IMR-90 (cell line): ENCODE measurements at regions not wholly inside any gene's neighbourhood (a gene's known extent, or its start where the extent isn't known, plus 50 kb on each side); places are given as distances from the start of the nearest gene placed in this dataset.

Source experiments
- BHLHE40 ChIP-seq: fragments of 150-350 bp; IDR thresholded peaks from 2 replicates; pipeline ENCODE4 v1.6.1; 2016; ENCODE audit warnings: mild to moderate bottlenecking, low read depth, low read length
- CEBPB ChIP-seq: IDR thresholded peaks from 2 replicates; pipeline ENCODE4 v1.6.1; 2012; ENCODE audit warnings: low read depth, low read length, improper control_type of control experiment
- CHD1 ChIP-seq: IDR thresholded peaks from 2 replicates; pipeline ENCODE4 v1.6.1; 2012; ENCODE audit warnings: low read depth, low read length, improper control_type of control experiment
- CTCF ChIP-seq: conservative IDR thresholded peaks from 2 replicates; pipeline ENCODE4 v1.5.1; 2012; ENCODE audit warnings: mild to moderate bottlenecking, low read depth, low read length, improper control_type of control experiment
- MAZ ChIP-seq: IDR thresholded peaks from 2 replicates; pipeline ENCODE4 v1.6.1; 2012; ENCODE audit warnings: low read depth, mild to moderate bottlenecking, low read length, improper control_type of control experiment, moderate library complexity, borderline replicate concordance
- MXI1 ChIP-seq: IDR thresholded peaks from 2 replicates; pipeline ENCODE4 v1.6.1; 2012; ENCODE audit warnings: low read depth, mild to moderate bottlenecking, low read length, moderate library complexity, borderline replicate concordance
- POLR2A ChIP-seq: IDR thresholded peaks from 2 replicates; pipeline ENCODE4 v1.6.1; 2012; ENCODE audit warnings: mild to moderate bottlenecking, low read depth, low read length
- RAD21 ChIP-seq: IDR thresholded peaks from 2 replicates; pipeline ENCODE4 v1.6.1; 2012; ENCODE audit warnings: low read length, improper control_type of control experiment
- RCOR1 ChIP-seq: IDR thresholded peaks from 2 replicates; pipeline ENCODE4 v1.6.1; 2012; ENCODE audit warnings: mild to moderate bottlenecking, low read length, improper control_type of control experiment; ENCODE audit not compliant: insufficient replicate concordance
- RFX5 ChIP-seq: IDR thresholded peaks from 2 replicates; pipeline ENCODE4 v1.8.0; 2012; ENCODE audit warnings: low read depth, mild to moderate bottlenecking, low read length, moderate library complexity
- USF2 ChIP-seq: fragments of 150-350 bp; IDR thresholded peaks from 2 replicates; pipeline ENCODE4 v1.6.1; 2017; ENCODE audit warnings: mild to moderate bottlenecking, antibody characterized with exemption, low read length, low read depth

DNA sequence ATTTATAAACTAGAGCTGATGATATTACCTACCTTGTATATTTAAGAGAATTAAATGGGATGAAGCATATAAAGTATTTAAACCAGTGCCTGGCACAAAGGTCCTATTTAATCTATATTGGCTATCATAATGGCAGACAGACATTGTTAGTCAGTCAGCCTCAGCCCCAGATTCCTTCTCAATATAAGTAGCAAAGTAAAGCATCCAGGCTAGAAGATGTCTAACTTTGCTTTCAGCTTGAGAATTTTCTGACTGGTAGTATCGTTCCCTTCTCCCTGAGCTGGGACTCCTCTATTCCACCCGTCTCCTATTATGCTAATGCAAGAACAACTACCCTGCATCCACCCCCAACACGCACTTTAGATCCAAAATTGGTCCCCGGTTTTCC lies 215.7 kb upstream of the SIX2 start:
- TF ChIP-seq CTCF (no peak), RCOR1 (no peak), MAZ (no peak), RAD21 (no peak), RFX5 (no peak), POLR2A (no peak), CEBPB (no peak), MXI1 (no peak), USF2 (no peak), BHLHE40 (no peak), CHD1 (no peak)
